BE2C (cell line): ENCODE measurements at regions not wholly inside any gene's neighbourhood (a gene's known extent, or its start where the extent isn't known, plus 50 kb on each side); places are given as distances from the start of the nearest gene placed in this dataset.

ENCODE experiments used
- DNase-seq: peaks from one replicate; pipeline ENCODE4 v3.0.0-alpha.2; 2020
- H3K27me3 ChIP-seq: fragments of 250-450 bp; sonication (Bioruptor Pico); 2 replicates; pipeline ENCODE4 v1.5.1; 2020; ENCODE audit warnings: mild to moderate bottlenecking
- H3K36me3 ChIP-seq: fragments of 250-450 bp; sonication (Bioruptor Pico); 2 replicates; pipeline ENCODE4 v1.5.1; 2020; ENCODE audit warnings: mild to moderate bottlenecking
- H3K4me1 ChIP-seq: fragments of 250-450 bp; sonication (Bioruptor Pico); 2 replicates; pipeline ENCODE4 v1.5.1; 2020
- H3K4me3 ChIP-seq: 2 replicates; pipeline ENCODE4 v1.5.1; 2011; ENCODE audit warnings: low read depth, low read length
- H3K9me3 ChIP-seq: fragments of 250-450 bp; sonication (Bioruptor Pico); 2 replicates; pipeline ENCODE4 v1.5.1; 2020
- CTCF ChIP-seq: IDR thresholded peaks from 2 replicates; pipeline ENCODE4 v1.5.1; 2012; ENCODE audit warnings: mild to moderate bottlenecking, low read depth, low read length

- no peaks in the 10 kb centered on the region for H3K4me1 ChIP-seq
- no peak overlapping the region for H3K4me3 ChIP-seq
- no peaks in the 10 kb centered on the region for H3K36me3 ChIP-seq
- DNase-seq: no peak
- no peaks in the 10 kb centered on the region for H3K27me3 ChIP-seq
- TF ChIP-seq CTCF: no peak
- H3K9me3 ChIP-seq: no peaks in the 10 kb centered on the region
These were observed 324.7 kb upstream of the FAM47C start for GRCh38 chrX:36683507-36683906.

GRCh38 chrX:36684053-36684452, 324.1 kb upstream of the FAM47C start:
- H3K27me3 ChIP-seq: no peaks in the 10 kb centered on the region
- H3K4me1 ChIP-seq: no peaks in the 10 kb centered on the region
- H3K9me3 ChIP-seq: no peaks in the 10 kb centered on the region
- H3K36me3 ChIP-seq: no peaks in the 10 kb centered on the region
- DNase-seq: no peak
- no peak for TF ChIP-seq CTCF
- H3K4me3 ChIP-seq: no peak overlapping the region

- no peak for DNase-seq
- no peaks in the 10 kb centered on the region for H3K9me3 ChIP-seq
- H3K27me3 ChIP-seq: no peaks in the 10 kb centered on the region
- no peak for TF ChIP-seq CTCF
- H3K4me1 ChIP-seq: no peaks in the 10 kb centered on the region
- no peak overlapping the region for H3K4me3 ChIP-seq
- no peaks in the 10 kb centered on the region for H3K36me3 ChIP-seq
These were observed 286.2 kb upstream of the FAM47C start for GRCh38 chrX:36721990-36722389.

- no peak for TF ChIP-seq CTCF
- no peaks in the 10 kb centered on the region for H3K36me3 ChIP-seq
- H3K27me3 ChIP-seq: no peaks in the 10 kb centered on the region
- no peaks in the 10 kb centered on the region for H3K4me1 ChIP-seq
- DNase-seq: no peak
- no peaks in the 10 kb centered on the region for H3K9me3 ChIP-seq
- H3K4me3 ChIP-seq: no peak overlapping the region
These were observed 254.6 kb upstream of the FAM47C start for GRCh38 chrX:36753602-36754001.

GRCh38 chrX:36787752-36788151, 220.4 kb upstream of the FAM47C start:
- no peak for TF ChIP-seq CTCF
- Histone ChIP-seq H3K36me3 (no peaks in the 10 kb centered on the region), H3K27me3 (no peaks in the 10 kb centered on the region)

GRCh38 chrX:36803151-36803550, 205.0 kb upstream of the FAM47C start:
- DNase-seq: no peak

More at GRCh38 chrX:36787752-36788151, 220.4 kb upstream of the FAM47C start:
- Histone ChIP-seq H3K4me1 (no peaks in the 10 kb centered on the region), H3K9me3 (no peaks in the 10 kb centered on the region), H3K4me3 (no peak overlapping the region)
- no peak for DNase-seq

More at GRCh38 chrX:36803151-36803550, 205.0 kb upstream of the FAM47C start:
- Histone ChIP-seq H3K9me3 (no peaks in the 10 kb centered on the region), H3K4me1 (no peaks in the 10 kb centered on the region), H3K36me3 (no peaks in the 10 kb centered on the region), H3K4me3 (no peak overlapping the region), H3K27me3 (no peaks in the 10 kb centered on the region)
- TF ChIP-seq CTCF: no peak
